WI38 (cell line): ENCODE measurements at regions not wholly inside any gene's neighbourhood (a gene's known extent, or its start where the extent isn't known, plus 50 kb on each side); places are given as distances from the start of the nearest gene placed in this dataset.
A peak's percentile ranks its signal among the peaks of the same experiment; 100 is the strongest.
"Not testable (repeated sequence)": the region's sequence is repeated elsewhere in the genome, so short reads cannot be mapped to it uniquely, and the experiment has no call there.

ENCODE experiments used
- H3K4me3 ChIP-seq: 2 replicates; pipeline ENCODE4 v1.5.1; 2011; ENCODE audit warnings: low read depth, mild to moderate bottlenecking, control low read depth, low read length
- CTCF ChIP-seq: IDR thresholded peaks from 2 replicates; pipeline ENCODE4 v1.5.1; 2012; ENCODE audit warnings: low read depth, mild to moderate bottlenecking, control low read depth, low read length

- TF ChIP-seq CTCF = no peak
- H3K4me3 ChIP-seq = peak overlapping the region; percentile 27
Observed at GRCh38 chr4:33751050-33751449, 2493.3 kb downstream of the ARAP2 start.

- no peak overlapping the region for H3K4me3 ChIP-seq
- no peak for TF ChIP-seq CTCF
Observed at GRCh38 chr4:33772582-33772981, 2471.7 kb downstream of the ARAP2 start.

GRCh38 chr4:33780952-33781791 lies 2463.1 kb downstream of the ARAP2 start:
- no peak overlapping the region for H3K4me3 ChIP-seq
- TF ChIP-seq CTCF = no peak

DNA sequence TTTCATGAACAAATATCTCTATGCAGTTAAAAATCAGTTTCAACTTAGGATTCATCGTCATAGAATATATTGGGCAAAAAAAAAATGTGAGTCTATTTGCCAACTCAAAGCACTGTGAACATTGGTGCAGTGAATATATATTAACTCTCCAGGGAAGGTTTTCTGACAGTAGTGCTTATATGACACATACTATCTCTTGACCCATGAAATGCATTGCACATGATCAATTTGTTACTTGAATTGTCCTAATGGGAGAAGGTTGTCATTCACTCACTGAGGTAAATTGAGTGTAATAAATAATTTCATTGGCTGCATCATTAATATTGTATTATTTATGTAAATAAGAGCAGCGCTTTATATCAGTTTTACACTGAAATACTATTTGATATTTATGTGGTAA lies 2458.5 kb downstream of the ARAP2 start:
- H3K4me3 ChIP-seq = no peak overlapping the region
- no peak for TF ChIP-seq CTCF

GRCh38 chr4:33802578-33802977 lies 2441.7 kb downstream of the ARAP2 start:
- H3K4me3 ChIP-seq = no peak overlapping the region
- TF ChIP-seq CTCF = no peak

DNA sequence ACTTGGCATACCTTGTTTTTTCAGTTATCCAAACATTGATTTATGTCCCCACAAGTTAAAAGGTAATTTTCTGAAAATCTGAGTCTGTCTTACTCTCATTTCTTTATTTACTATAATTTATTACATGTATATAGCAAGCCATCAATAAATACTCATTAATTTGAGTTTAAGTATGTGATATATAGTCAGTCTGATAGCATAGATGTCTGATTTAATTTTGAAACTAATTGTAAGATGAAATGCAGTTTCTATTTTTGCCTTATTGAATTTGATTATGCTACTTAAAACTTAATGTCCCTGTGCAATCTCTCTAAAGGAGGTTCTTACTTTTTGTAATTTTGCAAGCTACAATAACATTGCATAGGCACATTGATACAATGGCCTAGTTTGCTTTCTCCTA lies 2418.6 kb downstream of the ARAP2 start:
- TF ChIP-seq CTCF = no peak

GRCh38 chr4:33829356-33829755 lies 2415.0 kb downstream of the ARAP2 start:
- not testable (repeated sequence) for H3K4me3 ChIP-seq

More for the DNA sequence above, 2418.6 kb downstream of the ARAP2 start:
- H3K4me3 ChIP-seq = no peak overlapping the region
